NOMO-1 (cell line): ENCODE measurements at regions not wholly inside any gene's neighbourhood (a gene's known extent, or its start where the extent isn't known, plus 50 kb on each side); places are given as distances from the start of the nearest gene placed in this dataset.

Source experiments
- DNase-seq, 2 experiments: peaks; one replicate each; lab custom pipeline; 2025; ENCODE audit not compliant: unreplicated experiment in 2 of 2; lab: John Stamatoyannopoulos, UW

DNA sequence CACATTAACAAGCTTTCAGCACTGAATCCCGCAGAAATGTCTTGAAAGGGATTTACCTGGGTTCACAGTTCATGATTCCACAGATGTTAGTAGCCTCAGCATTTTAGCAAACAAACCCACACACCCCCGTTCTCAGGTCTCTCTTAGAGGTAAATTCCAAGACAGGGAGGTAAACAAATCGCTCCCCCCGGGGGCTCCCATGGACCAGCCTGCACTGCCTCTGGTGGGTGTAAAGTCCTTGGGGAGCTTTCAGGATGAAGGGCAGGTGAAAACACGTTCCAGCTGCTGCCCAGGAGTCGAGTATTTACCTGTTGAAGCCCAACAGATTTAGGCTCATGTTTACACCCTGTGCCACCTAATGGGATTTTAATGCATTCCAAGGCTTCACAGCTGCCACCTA is 187.0 kb upstream of the FOXQ1 start:
- no peak for DNase-seq

DNA sequence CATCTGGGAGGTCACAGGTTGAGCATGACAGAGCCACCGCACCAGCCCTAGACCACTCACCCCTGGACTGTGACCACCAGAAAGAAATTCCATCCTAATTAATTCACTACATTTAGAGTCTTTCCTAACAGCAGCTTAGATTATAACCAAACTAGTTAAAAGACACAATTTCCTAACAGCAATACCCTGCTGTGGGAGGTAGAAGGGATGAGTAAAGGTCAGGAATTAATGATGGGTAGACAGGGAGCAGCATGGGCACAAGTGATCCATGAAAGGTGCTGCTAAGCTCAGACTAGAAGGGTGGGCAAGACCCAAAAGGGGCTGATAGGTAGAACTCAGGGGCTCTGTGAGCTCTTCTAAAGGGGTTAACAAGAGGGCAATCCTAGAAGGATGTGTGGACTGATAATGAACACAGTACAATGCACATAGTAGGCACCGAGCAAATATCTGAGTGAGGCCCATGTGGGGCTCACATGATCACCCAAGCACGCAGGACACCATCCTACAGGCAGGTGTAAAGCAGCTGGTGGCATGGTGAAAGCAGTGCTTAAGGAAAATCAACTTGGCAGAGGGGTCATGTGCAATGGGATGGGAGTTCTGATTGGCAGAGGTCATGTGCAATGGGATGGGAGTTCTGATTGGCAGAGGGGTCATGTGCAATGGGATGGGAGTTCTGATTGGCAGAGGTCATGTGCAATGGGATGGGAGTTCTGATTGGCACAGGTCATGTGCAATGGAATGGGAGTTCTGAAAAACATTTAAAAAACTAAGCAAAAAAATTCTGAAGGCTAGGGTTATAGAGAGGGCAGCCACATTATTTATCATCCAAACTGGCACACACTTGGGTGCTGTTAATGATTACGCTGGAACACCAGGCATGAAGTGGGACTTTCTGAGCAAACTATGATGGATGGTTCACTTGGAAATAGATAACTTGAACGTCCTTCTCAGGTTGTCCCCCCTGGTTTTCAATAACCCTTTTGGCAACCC is 188.2 kb upstream of the FOXQ1 start:
- no peak for DNase-seq

DNA sequence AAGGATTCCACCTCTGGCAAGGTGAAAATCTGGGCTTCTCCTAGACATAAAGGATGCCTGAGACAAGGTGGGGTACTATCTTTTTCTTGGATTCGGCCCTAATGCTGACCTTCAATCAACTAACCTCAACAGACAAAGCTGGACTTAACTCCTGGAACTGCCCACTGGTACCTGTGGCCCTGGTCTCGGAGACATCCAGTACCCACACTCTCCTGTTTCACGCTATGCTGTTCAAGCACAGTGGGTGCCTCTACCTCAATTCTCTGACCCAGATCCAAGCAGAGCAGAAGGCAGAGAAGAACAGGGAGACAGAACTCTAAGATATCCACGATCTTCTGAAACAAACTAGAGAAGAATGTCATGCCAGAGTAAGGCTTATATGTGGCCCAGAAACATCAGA is 189.8 kb upstream of the FOXQ1 start:
- no peak for DNase-seq

- no peak for DNase-seq
These were observed 193.6 kb upstream of the FOXQ1 start for GRCh38 chr6:1118287-1118647.

DNA sequence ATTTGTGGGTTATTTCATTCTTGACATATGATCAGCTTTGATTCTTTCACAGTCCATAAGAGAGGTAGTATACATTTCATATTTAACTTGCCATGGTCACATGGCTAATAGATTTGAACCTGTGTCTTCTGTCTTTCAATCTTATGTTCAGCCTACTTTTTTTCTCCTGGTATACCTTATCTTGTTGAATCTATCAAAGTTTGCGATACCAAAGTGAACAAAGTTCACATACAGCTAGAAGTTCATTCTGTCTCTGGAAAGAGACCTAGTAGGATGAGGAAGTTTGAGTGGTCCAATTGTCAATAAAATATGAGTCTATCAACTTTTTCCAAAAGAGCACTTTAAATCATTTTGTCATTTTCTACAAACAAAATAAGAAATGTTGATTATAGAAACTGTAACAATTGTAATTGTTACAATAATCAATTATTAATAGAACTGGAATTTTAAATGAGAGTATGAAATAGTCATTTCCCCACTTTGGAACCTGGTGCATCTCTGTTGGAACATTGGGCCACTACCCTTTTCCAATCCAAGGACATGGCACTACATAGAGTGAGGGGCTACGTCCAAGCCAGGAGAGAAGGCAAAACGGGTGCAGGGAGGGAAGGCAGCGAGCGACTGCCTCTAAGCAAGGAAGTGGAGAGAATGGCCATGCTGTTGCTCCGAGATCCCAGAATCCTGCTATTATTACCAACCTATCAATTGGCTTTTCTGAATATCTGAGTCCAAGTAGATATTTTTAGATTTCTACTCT is 194.2 kb upstream of the FOXQ1 start:
- no peak for DNase-seq

GRCh38 chr6:1116149-1116548 is 195.7 kb upstream of the FOXQ1 start:
- no peak for DNase-seq

DNA sequence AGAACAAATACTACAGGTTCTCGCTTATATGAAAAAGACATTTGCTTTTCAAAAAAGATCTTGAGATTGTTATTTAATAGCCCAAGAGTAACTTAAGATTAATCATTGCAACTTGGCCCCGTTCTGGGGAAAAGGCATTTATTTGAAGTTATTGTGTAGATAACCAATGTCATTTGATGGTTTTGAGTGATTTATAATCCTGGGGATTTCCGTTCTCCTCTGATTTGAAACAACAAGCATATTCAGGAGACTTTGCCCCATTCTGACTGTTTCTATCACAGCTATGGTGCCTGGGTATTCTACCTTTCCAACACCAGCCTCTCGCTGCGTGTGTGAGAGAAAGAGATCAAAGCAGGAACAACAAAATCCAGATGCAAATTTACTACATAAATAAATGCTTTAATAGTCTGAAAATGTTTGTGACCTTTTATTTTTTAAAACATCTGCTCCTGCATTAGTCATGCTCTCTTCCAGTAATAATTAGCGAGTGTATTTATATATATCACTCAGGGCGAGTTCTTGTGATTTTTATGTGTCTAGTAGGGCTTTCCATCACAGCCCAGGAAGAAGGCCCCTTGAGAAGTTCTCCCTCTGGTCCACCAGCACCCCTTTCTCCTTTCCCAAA is 197.9 kb upstream of the FOXQ1 start:
- DNase-seq: no peak

GRCh38 chr6:1111361-1111760 is 200.5 kb upstream of the FOXQ1 start:
- DNase-seq: peak in 1 of 2 experiments; percentile 0

- no peak for DNase-seq
These were observed 201.0 kb upstream of the FOXQ1 start for GRCh38 chr6:1110941-1111349.

- no peak for DNase-seq
These were observed 201.7 kb upstream of the FOXQ1 start for GRCh38 chr6:1110164-1110563.

DNA sequence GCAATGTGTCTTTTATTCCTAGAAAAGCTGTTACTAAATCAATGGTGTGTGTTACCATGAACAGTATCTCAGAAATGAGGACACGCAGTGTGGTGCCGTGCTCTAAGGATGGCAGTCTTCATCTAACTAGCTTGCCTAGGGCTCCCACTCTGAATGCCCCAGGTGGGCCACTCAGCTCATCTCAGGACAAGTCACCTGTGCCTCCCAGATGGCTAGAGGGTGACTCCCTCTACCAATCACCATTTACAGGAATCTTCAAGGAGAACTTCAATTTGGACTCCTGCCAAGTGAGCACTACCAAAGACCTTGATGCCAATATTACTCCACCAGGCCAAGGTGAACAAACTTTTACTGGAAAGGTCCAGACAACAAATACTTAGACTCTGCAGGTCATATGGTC is 202.8 kb upstream of the FOXQ1 start:
- no peak for DNase-seq

- no peak for DNase-seq
These were observed 203.7 kb upstream of the FOXQ1 start for GRCh38 chr6:1108198-1108597.

DNA sequence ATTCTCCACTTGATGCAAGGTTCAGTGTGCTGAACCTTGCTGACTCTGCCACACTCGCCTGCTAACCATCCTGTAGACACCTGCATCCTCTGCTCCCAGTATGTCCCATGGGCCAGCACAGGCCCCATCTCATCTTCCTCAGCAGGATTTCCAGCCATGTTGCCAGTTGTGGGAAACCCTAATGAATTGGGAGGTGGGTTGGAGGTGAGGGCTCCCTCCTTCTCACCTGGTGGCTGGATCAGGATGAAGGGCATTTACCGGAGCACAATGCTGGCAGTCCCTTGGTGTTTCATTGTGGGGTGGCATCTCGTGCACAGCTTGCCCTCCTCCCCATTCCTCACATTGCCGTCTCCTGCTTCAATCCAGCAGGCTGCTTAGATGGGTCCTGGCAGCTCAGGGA is 204.3 kb upstream of the FOXQ1 start:
- no peak for DNase-seq

DNA sequence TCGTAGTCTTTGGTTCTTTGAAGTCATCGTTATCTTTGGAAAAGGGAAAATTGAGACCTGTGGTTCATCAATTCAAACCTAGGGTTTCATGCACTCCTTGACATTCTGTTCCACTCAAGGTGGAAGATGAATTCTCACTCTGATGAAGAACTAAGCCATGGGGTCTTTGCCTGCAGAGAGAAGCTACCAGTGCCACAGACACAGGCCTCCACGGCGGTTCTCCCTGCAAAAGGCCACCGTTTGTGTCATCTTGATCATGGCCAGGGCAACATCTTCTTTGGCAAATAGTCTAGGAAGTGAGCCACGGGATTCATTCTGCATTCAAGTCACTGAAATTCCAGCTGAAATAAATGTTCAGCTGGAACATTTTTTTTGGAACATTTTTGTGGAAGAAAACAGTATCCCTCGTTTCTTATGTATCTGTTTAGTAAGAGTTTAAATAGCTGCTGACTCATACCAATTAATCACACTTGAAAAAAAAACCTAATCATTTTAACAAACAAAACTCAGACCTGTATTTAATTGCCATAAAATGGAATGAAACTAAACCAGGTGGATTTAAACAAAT is 206.0 kb upstream of the FOXQ1 start:
- DNase-seq: no peak

GRCh38 chr6:1104988-1105670 is 206.8 kb upstream of the FOXQ1 start:
- DNase-seq: no peak

DNA sequence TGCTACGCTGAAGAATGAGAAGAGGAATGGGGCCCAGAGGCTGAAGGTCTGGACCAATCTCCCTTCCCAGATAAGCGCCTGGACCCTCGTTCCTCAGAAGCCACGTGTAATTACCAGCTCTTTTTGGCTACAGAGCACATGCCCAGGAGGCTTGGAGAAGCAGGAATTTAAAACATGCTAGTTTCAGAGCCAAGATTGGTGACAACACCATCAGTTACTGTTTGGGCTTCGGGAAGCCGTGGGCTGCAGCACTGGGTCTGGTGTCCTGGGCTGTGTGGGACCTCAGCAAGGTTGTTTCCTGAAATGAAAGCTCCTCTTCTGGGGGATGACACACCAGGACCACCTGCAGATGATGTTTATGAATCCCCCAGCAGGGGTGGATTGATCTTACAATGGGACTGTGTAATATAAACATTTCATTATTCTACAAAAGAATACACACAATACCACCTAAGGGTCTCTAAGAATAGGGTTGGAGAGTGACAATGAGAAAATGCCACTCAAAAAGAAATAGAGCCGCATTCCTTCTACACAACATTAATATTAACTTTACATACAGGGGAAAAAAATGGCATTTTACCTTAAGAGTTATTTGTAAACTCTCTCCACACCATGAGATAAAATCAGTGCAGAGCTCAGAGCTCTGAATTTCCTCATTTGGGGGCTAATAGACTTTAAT is 207.8 kb upstream of the FOXQ1 start:
- DNase-seq: no peak

GRCh38 chr6:1103021-1103420 is 208.9 kb upstream of the FOXQ1 start:
- DNase-seq: no peak

GRCh38 chr6:1100269-1100668 is 211.6 kb upstream of the FOXQ1 start:
- no peak for DNase-seq

DNA sequence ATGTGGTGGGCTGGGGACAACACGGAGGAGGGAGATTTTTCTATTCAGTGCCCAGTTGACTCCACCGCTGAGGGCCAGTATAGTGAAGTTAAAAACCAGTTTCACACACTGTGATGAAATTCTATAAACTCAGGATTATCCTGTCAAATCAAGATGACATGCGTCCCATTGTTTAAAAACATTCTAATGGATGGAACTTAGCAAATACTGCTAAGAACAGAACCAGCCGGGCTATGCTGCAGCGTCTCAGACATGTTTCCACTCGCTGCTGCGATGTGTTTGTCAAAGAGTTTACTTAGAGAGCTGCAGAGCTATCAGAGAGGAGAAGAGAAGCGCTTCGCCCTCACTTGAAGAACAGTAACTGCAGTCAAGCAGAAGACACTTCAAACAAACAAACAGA is 212.6 kb upstream of the FOXQ1 start:
- DNase-seq: no peak
